OCI-LY1 (cell line): ENCODE measurements at regions not wholly inside any gene's neighbourhood (a gene's known extent, or its start where the extent isn't known, plus 50 kb on each side); places are given as distances from the start of the nearest gene placed in this dataset.

Source experiments
- H2AFZ ChIP-seq: fragments of 200-600 bp; sonication (generic), shearing (Covaris generic); 2 replicates; pipeline ENCODE4 v1.6.0; 2014; ENCODE audit warnings: antibody characterized with exemption, mild to moderate bottlenecking, low read length
- H3F3A ChIP-seq: fragments of 200-600 bp; sonication (generic), shearing (Covaris generic); 2 replicates; pipeline ENCODE4 v1.6.0; 2014; ENCODE audit warnings: mild to moderate bottlenecking, antibody characterized with exemption, low read length, moderate library complexity; ENCODE audit not compliant: insufficient read depth
- H3K27ac ChIP-seq: fragments of 200-600 bp; sonication (generic); 2 replicates; pipeline ENCODE4 v1.5.1; 2014; ENCODE audit warnings: low read length, mixed run types, mild to moderate bottlenecking, low read depth; ENCODE audit not compliant: poor library complexity, severe bottlenecking
- H3K27me3 ChIP-seq: fragments of 200-600 bp; sonication (generic); 2 replicates; pipeline ENCODE4 v1.6.0; 2014; ENCODE audit warnings: antibody characterized with exemption, mild to moderate bottlenecking, low read length, moderate library complexity; ENCODE audit not compliant: insufficient read depth
- H3K36me3 ChIP-seq: fragments of 200-600 bp; sonication (generic); 2 replicates; pipeline ENCODE4 v1.6.1; 2014; ENCODE audit warnings: mild to moderate bottlenecking, antibody characterized with exemption, low read length, moderate library complexity, mixed read lengths; ENCODE audit not compliant: insufficient read depth
- H3K4me1 ChIP-seq: fragments of 200-600 bp; sonication (generic); 2 replicates; pipeline ENCODE4 v1.5.1; 2014; ENCODE audit warnings: mild to moderate bottlenecking, low read length, moderate library complexity; ENCODE audit not compliant: insufficient read depth, severe bottlenecking
- H3K4me2 ChIP-seq: fragments of 200-600 bp; sonication (generic), shearing (Covaris generic); 2 replicates; pipeline ENCODE4 v1.6.1; 2014; ENCODE audit warnings: low read length
- H3K4me3 ChIP-seq: fragments of 200-600 bp; sonication (generic); 2 replicates; pipeline ENCODE4 v1.5.1; 2014; ENCODE audit warnings: low read length, low read depth, mild to moderate bottlenecking, mixed read lengths; ENCODE audit not compliant: poor library complexity, severe bottlenecking
- H3K79me2 ChIP-seq: fragments of 200-600 bp; shearing (Covaris generic); 2 replicates; pipeline ENCODE4 v1.6.1; 2016; ENCODE audit warnings: mixed run types, low read length, mixed read lengths; ENCODE audit not compliant: insufficient read depth
- H3K9ac ChIP-seq: fragments of 200-600 bp; sonication (generic), shearing (Covaris generic); 2 replicates; pipeline ENCODE4 v1.6.1; 2014; ENCODE audit warnings: mild to moderate bottlenecking, low read length, mixed read lengths
- H3K9me2 ChIP-seq: fragments of 200-600 bp; sonication (generic), shearing (Covaris generic); 2 replicates; pipeline ENCODE4 v1.6.1; 2014; ENCODE audit warnings: low read depth, mild to moderate bottlenecking, low read length, mixed read lengths
- H3K9me3 ChIP-seq: fragments of 200-600 bp; shearing (Covaris generic); 2 replicates; pipeline ENCODE4 v1.6.1; 2014; ENCODE audit warnings: low read length, mixed read lengths
- H4K20me1 ChIP-seq: fragments of 200-600 bp; sonication (generic), shearing (Covaris generic); 2 replicates; pipeline ENCODE4 v1.6.0; 2016; ENCODE audit warnings: mild to moderate bottlenecking, low read length; ENCODE audit not compliant: insufficient read depth
- CTCF ChIP-seq: fragments of 200-600 bp; sonication (generic), shearing (Covaris generic); IDR thresholded peaks from 2 replicates; pipeline ENCODE4 v1.5.1; 2017; ENCODE audit warnings: mild to moderate bottlenecking, antibody characterized with exemption, low read length, moderate library complexity, mixed read lengths
- EZH2 ChIP-seq: fragments of 200-600 bp; sonication (generic), shearing (Covaris generic); IDR thresholded peaks from 2 replicates; pipeline ENCODE4 v1.8.0; 2017; ENCODE audit warnings: borderline replicate concordance, mixed run types, mild to moderate bottlenecking, antibody characterized with exemption, low read length, moderate library complexity, mixed read lengths

DNA sequence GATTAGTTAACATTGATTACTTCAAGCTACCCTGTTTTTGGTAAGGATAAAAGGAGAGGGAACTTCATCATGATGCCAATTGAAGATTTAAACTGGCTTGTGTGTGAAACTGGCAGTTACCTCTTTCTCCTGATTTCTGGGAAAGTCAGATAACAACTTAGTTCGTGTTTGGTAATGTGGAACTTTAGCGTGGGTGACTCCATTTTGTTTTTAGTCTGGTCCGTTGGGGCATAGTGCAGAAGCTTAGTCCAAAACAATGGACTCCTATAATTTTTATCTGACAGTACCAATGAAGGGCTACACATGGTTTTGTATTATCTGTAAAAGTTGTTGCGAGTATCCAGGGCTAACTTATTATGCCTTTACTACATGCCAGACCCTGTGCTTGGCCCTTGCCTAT, 294.9 kb downstream of the GUCY2F start:
- no peak overlapping the region for H2AFZ ChIP-seq
- no peaks in the 10 kb centered on the region for H3K36me3 ChIP-seq
- H3K9ac ChIP-seq = no peak overlapping the region
- TF ChIP-seq EZH2 = no peak
- TF ChIP-seq CTCF = no peak
- H3K79me2 ChIP-seq = no peaks in the 10 kb centered on the region
- H3K9me3 ChIP-seq = no peaks in the 10 kb centered on the region
- H3K4me2 ChIP-seq = no peak overlapping the region
- H3K27ac ChIP-seq = no peak overlapping the region
- no peak overlapping the region for H3K4me3 ChIP-seq
- no peaks in the 10 kb centered on the region for H3K4me1 ChIP-seq
- no peaks in the 10 kb centered on the region for H3K9me2 ChIP-seq
- no peaks in the 10 kb centered on the region for H3F3A ChIP-seq
- H4K20me1 ChIP-seq = no peaks in the 10 kb centered on the region
- no peaks in the 10 kb centered on the region for H3K27me3 ChIP-seq

- no peaks in the 10 kb centered on the region for H3K27me3 ChIP-seq
- no peak overlapping the region for H3K9ac ChIP-seq
- no peak overlapping the region for H2AFZ ChIP-seq
- no peaks in the 10 kb centered on the region for H3K36me3 ChIP-seq
- no peak overlapping the region for H3K4me3 ChIP-seq
- H3K9me2 ChIP-seq = no peaks in the 10 kb centered on the region
- no peaks in the 10 kb centered on the region for H3K9me3 ChIP-seq
- no peaks in the 10 kb centered on the region for H3F3A ChIP-seq
- H4K20me1 ChIP-seq = no peaks in the 10 kb centered on the region
- no peak overlapping the region for H3K4me2 ChIP-seq
- TF ChIP-seq EZH2 = no peak
- TF ChIP-seq CTCF = no peak
- no peaks in the 10 kb centered on the region for H3K79me2 ChIP-seq
- no peak overlapping the region for H3K27ac ChIP-seq
- no peaks in the 10 kb centered on the region for H3K4me1 ChIP-seq
Measured at GRCh38 chrX:109184506-109185139, 297.3 kb downstream of the GUCY2F start.

GRCh38 chrX:109172091-109172602, 309.7 kb downstream of the GUCY2F start:
- Histone ChIP-seq H2AFZ (no peak overlapping the region), H3F3A (no peaks in the 10 kb centered on the region), H3K9me2 (no peaks in the 10 kb centered on the region), H3K4me1 (no peaks in the 10 kb centered on the region), H3K27me3 (no peaks in the 10 kb centered on the region), H3K79me2 (no peaks in the 10 kb centered on the region), H3K27ac (no peak overlapping the region), H3K9ac (no peak overlapping the region), H3K4me3 (no peak overlapping the region), H3K9me3 (no peaks in the 10 kb centered on the region), H3K4me2 (no peak overlapping the region), H3K36me3 (no peaks in the 10 kb centered on the region), H4K20me1 (no peaks in the 10 kb centered on the region)
- TF ChIP-seq CTCF (no peak), EZH2 (no peak)
